GM23248 (cell line): ENCODE measurements at regions not wholly inside any gene's neighbourhood (a gene's known extent, or its start where the extent isn't known, plus 50 kb on each side); places are given as distances from the start of the nearest gene placed in this dataset.

Source experiments
- EZH2 ChIP-seq: fragments of 200-600 bp; sonication (generic); IDR thresholded peaks from 2 replicates; pipeline ENCODE4 v1.6.1; 2018; ENCODE audit warnings: antibody characterized with exemption, mild to moderate bottlenecking; ENCODE audit not compliant: insufficient read depth, poor library complexity, severe bottlenecking
- EZH2phosphoT487 ChIP-seq: fragments of 200-600 bp; sonication (generic); IDR thresholded peaks from 2 replicates; pipeline ENCODE4 v1.6.1; 2018; ENCODE audit warnings: antibody characterized with exemption, moderate library complexity, mild to moderate bottlenecking, low read depth; ENCODE audit not compliant: insufficient read depth

- TF ChIP-seq EZH2: no peak
- TF ChIP-seq EZH2phosphoT487: no peak
These were observed 263.9 kb downstream of the LRIG3 start for GRCh38 chr12:58656254-58657009.
